ENCODE measurements at regions not wholly inside any gene's neighbourhood (a gene's known extent, or its start where the extent isn't known, plus 50 kb on each side); places are given as distances from the start of the nearest gene placed in this dataset.

DNA sequence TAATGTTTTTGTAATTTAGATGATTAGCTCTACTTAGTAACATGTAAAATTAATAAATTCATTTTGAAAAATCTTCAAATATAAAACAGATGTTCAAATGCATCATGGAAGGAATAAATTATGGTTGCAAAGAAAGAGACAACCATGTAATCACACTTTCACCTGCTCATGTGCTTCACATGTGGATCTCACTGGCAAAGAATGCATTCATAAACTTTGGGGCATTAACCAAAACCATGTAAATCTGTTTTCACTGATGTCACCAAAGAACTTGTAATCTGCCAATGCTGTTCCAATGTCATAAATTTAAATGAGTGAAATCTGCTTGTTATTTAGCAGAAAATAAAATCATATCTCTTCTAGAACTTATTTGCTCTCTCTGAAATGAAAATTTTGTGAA lies 142.7 kb downstream of the TENT5A start:
- TF ChIP-seq, protein P1, sequence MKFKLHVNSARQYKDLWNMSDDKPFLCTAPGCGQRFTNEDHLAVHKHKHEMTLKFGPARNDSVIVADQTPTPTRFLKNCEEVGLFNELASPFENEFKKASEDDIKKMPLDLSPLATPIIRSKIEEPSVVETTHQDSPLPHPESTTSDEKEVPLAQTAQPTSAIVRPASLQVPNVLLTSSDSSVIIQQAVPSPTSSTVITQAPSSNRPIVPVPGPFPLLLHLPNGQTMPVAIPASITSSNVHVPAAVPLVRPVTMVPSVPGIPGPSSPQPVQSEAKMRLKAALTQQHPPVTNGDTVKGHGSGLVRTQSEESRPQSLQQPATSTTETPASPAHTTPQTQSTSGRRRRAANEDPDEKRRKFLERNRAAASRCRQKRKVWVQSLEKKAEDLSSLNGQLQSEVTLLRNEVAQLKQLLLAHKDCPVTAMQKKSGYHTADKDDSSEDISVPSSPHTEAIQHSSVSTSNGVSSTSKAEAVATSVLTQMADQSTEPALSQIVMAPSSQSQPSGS (CRISPR knock-in tag; IDR thresholded peaks at IDR 0.05; ENCODE audit: borderline replicate concordance, low read depth), result no peak
- TF ChIP-seq, protein P2, sequence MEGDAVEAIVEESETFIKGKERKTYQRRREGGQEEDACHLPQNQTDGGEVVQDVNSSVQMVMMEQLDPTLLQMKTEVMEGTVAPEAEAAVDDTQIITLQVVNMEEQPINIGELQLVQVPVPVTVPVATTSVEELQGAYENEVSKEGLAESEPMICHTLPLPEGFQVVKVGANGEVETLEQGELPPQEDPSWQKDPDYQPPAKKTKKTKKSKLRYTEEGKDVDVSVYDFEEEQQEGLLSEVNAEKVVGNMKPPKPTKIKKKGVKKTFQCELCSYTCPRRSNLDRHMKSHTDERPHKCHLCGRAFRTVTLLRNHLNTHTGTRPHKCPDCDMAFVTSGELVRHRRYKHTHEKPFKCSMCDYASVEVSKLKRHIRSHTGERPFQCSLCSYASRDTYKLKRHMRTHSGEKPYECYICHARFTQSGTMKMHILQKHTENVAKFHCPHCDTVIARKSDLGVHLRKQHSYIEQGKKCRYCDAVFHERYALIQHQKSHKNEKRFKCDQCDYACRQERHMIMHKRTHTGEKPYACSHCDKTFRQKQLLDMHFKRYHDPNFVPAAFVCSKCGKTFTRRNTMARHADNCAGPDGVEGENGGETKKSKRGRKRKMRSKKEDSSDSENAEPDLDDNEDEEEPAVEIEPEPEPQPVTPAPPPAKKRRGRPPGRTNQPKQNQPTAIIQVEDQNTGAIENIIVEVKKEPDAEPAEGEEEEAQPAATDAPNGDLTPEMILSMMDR (IDR thresholded peaks at IDR 0.05), result no peak
- TF ChIP-seq SP1 (CRISPR knock-in tag; conservative IDR thresholded peaks at IDR 0.05), result no peak
- no peak for TF ChIP-seq CREB1 (CRISPR knock-in tag; IDR thresholded peaks at IDR 0.05)
- TF ChIP-seq, protein P3, sequence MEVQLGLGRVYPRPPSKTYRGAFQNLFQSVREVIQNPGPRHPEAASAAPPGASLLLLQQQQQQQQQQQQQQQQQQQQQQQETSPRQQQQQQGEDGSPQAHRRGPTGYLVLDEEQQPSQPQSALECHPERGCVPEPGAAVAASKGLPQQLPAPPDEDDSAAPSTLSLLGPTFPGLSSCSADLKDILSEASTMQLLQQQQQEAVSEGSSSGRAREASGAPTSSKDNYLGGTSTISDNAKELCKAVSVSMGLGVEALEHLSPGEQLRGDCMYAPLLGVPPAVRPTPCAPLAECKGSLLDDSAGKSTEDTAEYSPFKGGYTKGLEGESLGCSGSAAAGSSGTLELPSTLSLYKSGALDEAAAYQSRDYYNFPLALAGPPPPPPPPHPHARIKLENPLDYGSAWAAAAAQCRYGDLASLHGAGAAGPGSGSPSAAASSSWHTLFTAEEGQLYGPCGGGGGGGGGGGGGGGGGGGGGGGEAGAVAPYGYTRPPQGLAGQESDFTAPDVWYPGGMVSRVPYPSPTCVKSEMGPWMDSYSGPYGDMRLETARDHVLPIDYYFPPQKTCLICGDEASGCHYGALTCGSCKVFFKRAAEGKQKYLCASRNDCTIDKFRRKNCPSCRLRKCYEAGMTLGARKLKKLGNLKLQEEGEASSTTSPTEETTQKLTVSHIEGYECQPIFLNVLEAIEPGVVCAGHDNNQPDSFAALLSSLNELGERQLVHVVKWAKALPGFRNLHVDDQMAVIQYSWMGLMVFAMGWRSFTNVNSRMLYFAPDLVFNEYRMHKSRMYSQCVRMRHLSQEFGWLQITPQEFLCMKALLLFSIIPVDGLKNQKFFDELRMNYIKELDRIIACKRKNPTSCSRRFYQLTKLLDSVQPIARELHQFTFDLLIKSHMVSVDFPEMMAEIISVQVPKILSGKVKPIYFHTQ (CRISPR knock-in tag; IDR thresholded peaks at IDR 0.05), result no peak
- TF ChIP-seq, protein P4, sequence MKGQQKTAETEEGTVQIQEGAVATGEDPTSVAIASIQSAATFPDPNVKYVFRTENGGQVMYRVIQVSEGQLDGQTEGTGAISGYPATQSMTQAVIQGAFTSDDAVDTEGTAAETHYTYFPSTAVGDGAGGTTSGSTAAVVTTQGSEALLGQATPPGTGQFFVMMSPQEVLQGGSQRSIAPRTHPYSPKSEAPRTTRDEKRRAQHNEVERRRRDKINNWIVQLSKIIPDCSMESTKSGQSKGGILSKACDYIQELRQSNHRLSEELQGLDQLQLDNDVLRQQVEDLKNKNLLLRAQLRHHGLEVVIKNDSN (CRISPR knock-in tag; IDR thresholded peaks at IDR 0.05), result no peak

Data from WTC11 (cell line).